ENCODE measurements at regions not wholly inside any gene's neighbourhood (a gene's known extent, or its start where the extent isn't known, plus 50 kb on each side); places are given as distances from the start of the nearest gene placed in this dataset.
"Not testable (repeated sequence)": the region's sequence is repeated elsewhere in the genome, so short reads cannot be mapped to it uniquely, and the experiment has no call there.

GRCh38 chr9:66791092-66791750, 109.3 kb upstream of the ZNF658 start:
- not testable (repeated sequence) for TF ChIP-seq CTCF (IDR thresholded peaks at IDR 0.05; ENCODE audit: insufficient read depth, low read length); POLR2AphosphoS5 (IDR thresholded peaks at IDR 0.05; ENCODE audit: low read depth); SPI1 (IDR thresholded peaks at IDR 0.05; ENCODE audit: borderline replicate concordance, low read depth); REST (IDR thresholded peaks at IDR 0.05; ENCODE audit: insufficient replicate concordance, low read depth)

All from HL-60 (cell line).